NCI-H1417 (cell line): ENCODE measurements at regions not wholly inside any gene's neighbourhood (a gene's known extent, or its start where the extent isn't known, plus 50 kb on each side); places are given as distances from the start of the nearest gene placed in this dataset.
A peak's percentile ranks its signal among the peaks of the same experiment; 100 is the strongest.
"Not testable (repeated sequence)": the region's sequence is repeated elsewhere in the genome, so short reads cannot be mapped to it uniquely, and the experiment has no call there.

Experiments used
- DNase-seq, 3 experiments: peaks; one replicate each; lab custom pipeline; 2025; lab: John Stamatoyannopoulos, UW

- no peak for DNase-seq
Measured at GRCh38 chr17:68780596-68780995, 174.6 kb downstream of the ABCA8 start.

- DNase-seq = no peak
Measured at GRCh38 chr17:68778726-68779125, 176.5 kb downstream of the ABCA8 start.

GRCh38 chr17:68777856-68778694 lies 176.9 kb upstream of the FAM20A start:
- peak; percentile 70 to 90 (median 79) for DNase-seq

- DNase-seq = peak; percentile 39 to 81 (median 55)
Measured at GRCh38 chr17:68777243-68777855, 176.2 kb upstream of the FAM20A start.

- no peak for DNase-seq
Measured at GRCh38 chr17:68776451-68776850, 175.3 kb upstream of the FAM20A start.

GRCh38 chr17:68775969-68776368 lies 174.8 kb upstream of the FAM20A start:
- DNase-seq = no peak

- no peak for DNase-seq
Measured at GRCh38 chr17:68775318-68775717, 174.2 kb upstream of the FAM20A start.

GRCh38 chr17:68771867-68772515 lies 170.8 kb upstream of the FAM20A start:
- peak in 2 of 3 experiments; percentile 42 to 66 for DNase-seq

- no peak for DNase-seq
Measured at GRCh38 chr17:68768804-68769203, 167.6 kb upstream of the FAM20A start.

GRCh38 chr17:68766640-68767039 lies 165.5 kb upstream of the FAM20A start:
- DNase-seq = no peak

- no peak for DNase-seq
Measured at GRCh38 chr17:68763562-68763961, 162.4 kb upstream of the FAM20A start.

- DNase-seq = no peak
Measured at GRCh38 chr17:68762911-68763310, 161.7 kb upstream of the FAM20A start.

GRCh38 chr17:68760141-68760475 lies 158.9 kb upstream of the FAM20A start:
- no peak for DNase-seq

- peak; percentile 76 to 91 (median 78) for DNase-seq
Measured at GRCh38 chr17:68759343-68760140, 158.4 kb upstream of the FAM20A start.

- no peak for DNase-seq
Measured at GRCh38 chr17:68759002-68759342, 157.8 kb upstream of the FAM20A start.

GRCh38 chr17:68757866-68758757 lies 156.9 kb upstream of the FAM20A start:
- DNase-seq = not testable (repeated sequence)

- no peak for DNase-seq
Measured at GRCh38 chr17:68753985-68754769, 153.0 kb upstream of the FAM20A start.

GRCh38 chr17:68750208-68750562 lies 149.0 kb upstream of the FAM20A start:
- no peak for DNase-seq

- DNase-seq = no peak
Measured at GRCh38 chr17:68749349-68750207, 148.4 kb upstream of the FAM20A start.

GRCh38 chr17:68748381-68748780 lies 147.2 kb upstream of the FAM20A start:
- DNase-seq = no peak
